HEK293T (cell line): ENCODE measurements at regions not wholly inside any gene's neighbourhood (a gene's known extent, or its start where the extent isn't known, plus 50 kb on each side); places are given as distances from the start of the nearest gene placed in this dataset.

Source experiments
- ARNT ChIP-seq: fragments of 450-650 bp; IDR thresholded peaks from 2 replicates; pipeline ENCODE4 v1.6.1; 2017; ENCODE audit warnings: mild to moderate bottlenecking
- FOXM1 ChIP-seq: fragments of 450-650 bp; IDR thresholded peaks from 2 replicates; pipeline ENCODE4 v1.6.1; 2017; ENCODE audit warnings: mild to moderate bottlenecking, borderline replicate concordance
- HDGF ChIP-seq: fragments of 450-650 bp; IDR thresholded peaks from 2 replicates; pipeline ENCODE4 v1.6.1; 2017; ENCODE audit warnings: antibody characterized with exemption, borderline replicate concordance
- L3MBTL2 ChIP-seq: fragments of 450-650 bp; conservative IDR thresholded peaks from 2 replicates; pipeline ENCODE4 v1.6.1; 2016; ENCODE audit warnings: mild to moderate bottlenecking
- SP1 ChIP-seq: fragments of 450-650 bp; IDR thresholded peaks from 2 replicates; pipeline ENCODE4 v1.6.1; 2017
- TF ChIP-seq, protein P1 (sequence below): fragments of 450-650 bp; IDR thresholded peaks from 2 replicates; pipeline ENCODE4 v1.6.1; 2016

- TF ChIP-seq ARNT = no peak
- no peak for TF ChIP-seq HDGF
- TF ChIP-seq FOXM1 = no peak
- no peak for TF ChIP-seq SP1
- no peak for TF ChIP-seq L3MBTL2
- TF ChIP-seq, protein P1, sequence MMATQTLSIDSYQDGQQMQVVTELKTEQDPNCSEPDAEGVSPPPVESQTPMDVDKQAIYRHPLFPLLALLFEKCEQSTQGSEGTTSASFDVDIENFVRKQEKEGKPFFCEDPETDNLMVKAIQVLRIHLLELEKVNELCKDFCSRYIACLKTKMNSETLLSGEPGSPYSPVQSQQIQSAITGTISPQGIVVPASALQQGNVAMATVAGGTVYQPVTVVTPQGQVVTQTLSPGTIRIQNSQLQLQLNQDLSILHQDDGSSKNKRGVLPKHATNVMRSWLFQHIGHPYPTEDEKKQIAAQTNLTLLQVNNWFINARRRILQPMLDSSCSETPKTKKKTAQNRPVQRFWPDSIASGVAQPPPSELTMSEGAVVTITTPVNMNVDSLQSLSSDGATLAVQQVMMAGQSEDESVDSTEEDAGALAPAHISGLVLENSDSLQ = no peak
These were observed 663.0 kb upstream of the AGA start for GRCh38 chr4:178105242-178105641.
